ENCODE measurements at regions not wholly inside any gene's neighbourhood (a gene's known extent, or its start where the extent isn't known, plus 50 kb on each side); places are given as distances from the start of the nearest gene placed in this dataset.

DNA sequence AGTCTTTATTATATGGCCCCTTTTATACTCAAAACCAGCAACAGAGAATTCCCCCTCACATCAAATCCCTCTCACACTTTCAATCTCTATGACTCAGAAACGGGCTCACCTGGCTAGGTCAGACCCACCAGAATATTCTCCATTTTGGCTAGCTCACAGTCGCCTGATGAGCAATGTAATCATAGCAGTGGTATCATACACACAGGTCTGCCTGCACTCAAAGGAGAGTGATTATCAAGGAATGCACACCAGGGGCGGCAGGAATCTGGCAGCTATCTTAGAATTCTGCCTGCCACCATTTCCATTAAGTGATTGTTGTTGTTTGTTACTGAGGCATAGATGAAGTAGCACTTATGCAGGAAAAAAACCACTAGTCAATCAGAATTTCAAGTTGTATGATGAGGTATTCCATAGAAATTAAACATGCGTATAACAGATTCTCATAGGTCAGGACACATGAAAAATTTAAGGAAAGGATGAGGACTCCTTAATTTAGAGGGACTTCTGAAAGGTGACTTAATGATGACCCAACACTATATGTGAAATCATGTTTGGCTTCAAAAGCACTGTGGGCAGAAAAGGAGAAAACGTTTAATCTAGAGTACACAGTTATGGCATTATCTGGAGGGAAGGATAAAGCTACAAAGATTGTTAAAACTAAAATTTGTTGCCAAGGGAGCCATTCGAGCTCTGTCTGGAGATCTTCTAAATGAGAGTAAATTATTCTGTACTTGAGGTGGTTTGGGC is 185.8 kb upstream of the DDI1 start:
- TF ChIP-seq, protein P1, sequence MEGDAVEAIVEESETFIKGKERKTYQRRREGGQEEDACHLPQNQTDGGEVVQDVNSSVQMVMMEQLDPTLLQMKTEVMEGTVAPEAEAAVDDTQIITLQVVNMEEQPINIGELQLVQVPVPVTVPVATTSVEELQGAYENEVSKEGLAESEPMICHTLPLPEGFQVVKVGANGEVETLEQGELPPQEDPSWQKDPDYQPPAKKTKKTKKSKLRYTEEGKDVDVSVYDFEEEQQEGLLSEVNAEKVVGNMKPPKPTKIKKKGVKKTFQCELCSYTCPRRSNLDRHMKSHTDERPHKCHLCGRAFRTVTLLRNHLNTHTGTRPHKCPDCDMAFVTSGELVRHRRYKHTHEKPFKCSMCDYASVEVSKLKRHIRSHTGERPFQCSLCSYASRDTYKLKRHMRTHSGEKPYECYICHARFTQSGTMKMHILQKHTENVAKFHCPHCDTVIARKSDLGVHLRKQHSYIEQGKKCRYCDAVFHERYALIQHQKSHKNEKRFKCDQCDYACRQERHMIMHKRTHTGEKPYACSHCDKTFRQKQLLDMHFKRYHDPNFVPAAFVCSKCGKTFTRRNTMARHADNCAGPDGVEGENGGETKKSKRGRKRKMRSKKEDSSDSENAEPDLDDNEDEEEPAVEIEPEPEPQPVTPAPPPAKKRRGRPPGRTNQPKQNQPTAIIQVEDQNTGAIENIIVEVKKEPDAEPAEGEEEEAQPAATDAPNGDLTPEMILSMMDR (IDR thresholded peaks at IDR 0.05), result no peak
- no peak for TF ChIP-seq EZH2phosphoT487 (IDR thresholded peaks at IDR 0.05)
